ENCODE measurements at regions not wholly inside any gene's neighbourhood (a gene's known extent, or its start where the extent isn't known, plus 50 kb on each side); places are given as distances from the start of the nearest gene placed in this dataset.

GRCh38 chr13:86932776-86933334 is 738.3 kb upstream of the SLITRK5 start:
- DNase-seq (ENCODE audit: low spot score) (no peak), ATAC-seq (no peak)

DNA sequence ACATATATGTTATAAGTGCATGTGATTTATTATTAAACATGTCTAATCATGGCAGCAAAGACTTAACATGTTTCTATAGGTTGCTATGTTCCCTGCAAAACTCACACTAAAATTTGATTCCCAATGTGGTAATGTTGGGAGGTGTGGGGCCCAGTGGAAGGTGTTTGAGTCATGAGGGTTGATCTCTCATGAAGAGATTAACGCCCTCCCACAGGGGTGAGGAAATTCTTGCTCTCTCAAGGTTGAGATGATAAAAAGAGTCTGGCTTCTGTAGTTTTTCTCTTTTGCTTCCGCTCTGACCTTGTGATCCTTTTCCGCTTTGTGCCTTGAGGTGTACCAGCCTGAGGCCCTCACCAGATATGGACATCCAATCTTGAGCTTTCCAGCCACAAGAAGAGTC is 737.5 kb upstream of the SLITRK5 start:
- no peak overlapping the region for H3K9ac ChIP-seq (ENCODE audit: insufficient read depth, low read depth, low read length)
- FAIRE-seq (no peak), ATAC-seq (no peak), DNase-seq (ENCODE audit: low spot score) (no peak)
- H3K27ac ChIP-seq (ENCODE audit: extremely low read length, insufficient read depth, low read length), result no peak overlapping the region
- TF ChIP-seq ZNF30 (CRISPR knock-in tag; IDR thresholded peaks at IDR 0.05), result no peak
- no peaks in the 10 kb centered on the region for H4K20me1 ChIP-seq (ENCODE audit: insufficient read depth, low read length)
- H3K79me2 ChIP-seq (ENCODE audit: insufficient read depth, low read length), result no peaks in the 10 kb centered on the region
- H3K4me3 ChIP-seq (replicated peaks in 1 of 3; ENCODE audit: insufficient read depth in 1 of 3, low read depth in 2 of 3, low read length in 3 of 3), result no peak overlapping the region
- CTCF ChIA-PET (ENCODE audit: low intra/inter-chr PET ratio, low total read pairs), result no interaction called here
- WGBS (ENCODE audit: low lambda C conversion rate), result 53% methylated on average over 3 of the region's 3 CpGs
- no peaks in the 10 kb centered on the region for H3K9me3 ChIP-seq (ENCODE audit: low read length)
- H3K4me1 ChIP-seq (ENCODE audit: insufficient read depth, low read length), result no peaks in the 10 kb centered on the region
- H3K4me2 ChIP-seq (ENCODE audit: low read depth, low read length), result no peak overlapping the region
- H3K27me3 ChIP-seq (ENCODE audit: control insufficient read depth in 1 of 2, insufficient read depth in 2 of 2, low read length in 2 of 2), result no peaks in the 10 kb centered on the region
- in situ Hi-C loops (cut with HindIII; ENCODE audit: extremely low pct_ligation_motif_present, low pct_unique_long_range_greater_than_20kb) (no loop called here), intact Hi-C loops (cut with micrococcal nuclease; ENCODE audit: unreplicated experiment) (no loop called here)
- POLR2A ChIA-PET, result no interaction called here
- no peaks in the 10 kb centered on the region for H3K36me3 ChIP-seq (replicated peaks in 1 of 2; ENCODE audit: control insufficient read depth in 1 of 2, insufficient read depth in 2 of 2, low read length in 2 of 2)
- BruUV-seq (replicated peaks), result no TSS peak
- H2AFZ ChIP-seq (ENCODE audit: low read length), result no peak overlapping the region

More at GRCh38 chr13:86932776-86933334, 738.3 kb upstream of the SLITRK5 start:
- no peaks in the 10 kb centered on the region for H3K4me1 ChIP-seq (ENCODE audit: insufficient read depth, low read length)
- H3K27me3 ChIP-seq (ENCODE audit: control insufficient read depth in 1 of 2, insufficient read depth in 2 of 2, low read length in 2 of 2), result no peaks in the 10 kb centered on the region
- BruUV-seq (replicated peaks), result no TSS peak
- H3K4me2 ChIP-seq (ENCODE audit: low read depth, low read length), result no peak overlapping the region
- H3K9me3 ChIP-seq (ENCODE audit: low read length), result no peaks in the 10 kb centered on the region
- no peak overlapping the region for H2AFZ ChIP-seq (ENCODE audit: low read length)
- intact Hi-C loops (cut with micrococcal nuclease; ENCODE audit: unreplicated experiment) (no loop called here), in situ Hi-C loops (cut with HindIII; ENCODE audit: extremely low pct_ligation_motif_present, low pct_unique_long_range_greater_than_20kb) (no loop called here)
- 27% methylated on average over 3 of the region's 3 CpGs for WGBS (ENCODE audit: low lambda C conversion rate)
- ChIA-PET CTCF (ENCODE audit: low intra/inter-chr PET ratio, low total read pairs) (no interaction called here), POLR2A (no interaction called here)
- no peaks in the 10 kb centered on the region for H4K20me1 ChIP-seq (ENCODE audit: insufficient read depth, low read length)
- H3K9ac ChIP-seq (ENCODE audit: insufficient read depth, low read depth, low read length), result no peak overlapping the region
- H3K4me3 ChIP-seq (replicated peaks in 1 of 3; ENCODE audit: insufficient read depth in 1 of 3, low read depth in 2 of 3, low read length in 3 of 3), result no peak overlapping the region
- no peak overlapping the region for H3K27ac ChIP-seq (ENCODE audit: extremely low read length, insufficient read depth, low read length)
- no peaks in the 10 kb centered on the region for H3K79me2 ChIP-seq (ENCODE audit: insufficient read depth, low read length)
- TF ChIP-seq, protein P1, sequence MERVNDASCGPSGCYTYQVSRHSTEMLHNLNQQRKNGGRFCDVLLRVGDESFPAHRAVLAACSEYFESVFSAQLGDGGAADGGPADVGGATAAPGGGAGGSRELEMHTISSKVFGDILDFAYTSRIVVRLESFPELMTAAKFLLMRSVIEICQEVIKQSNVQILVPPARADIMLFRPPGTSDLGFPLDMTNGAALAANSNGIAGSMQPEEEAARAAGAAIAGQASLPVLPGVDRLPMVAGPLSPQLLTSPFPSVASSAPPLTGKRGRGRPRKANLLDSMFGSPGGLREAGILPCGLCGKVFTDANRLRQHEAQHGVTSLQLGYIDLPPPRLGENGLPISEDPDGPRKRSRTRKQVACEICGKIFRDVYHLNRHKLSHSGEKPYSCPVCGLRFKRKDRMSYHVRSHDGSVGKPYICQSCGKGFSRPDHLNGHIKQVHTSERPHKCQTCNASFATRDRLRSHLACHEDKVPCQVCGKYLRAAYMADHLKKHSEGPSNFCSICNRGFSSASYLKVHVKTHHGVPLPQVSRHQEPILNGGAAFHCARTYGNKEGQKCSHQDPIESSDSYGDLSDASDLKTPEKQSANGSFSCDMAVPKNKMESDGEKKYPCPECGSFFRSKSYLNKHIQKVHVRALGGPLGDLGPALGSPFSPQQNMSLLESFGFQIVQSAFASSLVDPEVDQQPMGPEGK (CRISPR knock-in tag; IDR thresholded peaks at IDR 0.05), result no peak
- TF ChIP-seq IKZF1 (IDR thresholded peaks at IDR 0.05) (no peak), ZNF839 (CRISPR knock-in tag; IDR thresholded peaks at IDR 0.05; ENCODE audit: borderline replicate concordance) (no peak), ZNF354B (CRISPR knock-in tag; IDR thresholded peaks at IDR 0.05) (no peak), ZFP90 (CRISPR knock-in tag; IDR thresholded peaks at IDR 0.05; ENCODE audit: borderline replicate concordance) (no peak), ZFP82 (CRISPR knock-in tag; IDR thresholded peaks at IDR 0.05; ENCODE audit: borderline replicate concordance) (no peak)
- H3K36me3 ChIP-seq (replicated peaks in 1 of 2; ENCODE audit: control insufficient read depth in 1 of 2, insufficient read depth in 2 of 2, low read length in 2 of 2), result no peaks in the 10 kb centered on the region
- no peak for FAIRE-seq

Measured in HepG2 (cell line).